Right lobe of liver (tissue), 4 donors: ENCODE measurements at regions not wholly inside any gene's neighbourhood (a gene's known extent, or its start where the extent isn't known, plus 50 kb on each side); places are given as distances from the start of the nearest gene placed in this dataset.

Source experiments
- CTCF ChIP-seq, 4 donors: fragments of 200-600 bp in 3 of 4; fragments of 450-650 bp in 1 of 4; IDR thresholded peaks; one replicate each; pipeline versions ENCODE4 v1.5.1 to v1.8.0; 2016 to 2022; ENCODE audit warnings: antibody characterized with exemption in 4 of 4, mild to moderate bottlenecking in 2 of 4
- POLR2A ChIP-seq: fragments of 450-650 bp; IDR thresholded peaks from one replicate; pipeline ENCODE4 v1.6.1; 2017; ENCODE audit warnings: antibody characterized with exemption, mild to moderate bottlenecking
- donor health status: DM: no; HTN: no; CAD: no.
- donor health status: DM: no; HTN: no; CAD: no.
- donor health status: DM: no; HTN: yes; CAD: no.

GRCh38 chr18:24669015-24669414 lies 208.6 kb downstream of the HRH4 start:
- TF ChIP-seq CTCF (IDR thresholded peaks at IDR 0.05) = no peak
- no peak for TF ChIP-seq POLR2A
